ENCODE measurements at regions not wholly inside any gene's neighbourhood (a gene's known extent, or its start where the extent isn't known, plus 50 kb on each side); places are given as distances from the start of the nearest gene placed in this dataset.

DNA sequence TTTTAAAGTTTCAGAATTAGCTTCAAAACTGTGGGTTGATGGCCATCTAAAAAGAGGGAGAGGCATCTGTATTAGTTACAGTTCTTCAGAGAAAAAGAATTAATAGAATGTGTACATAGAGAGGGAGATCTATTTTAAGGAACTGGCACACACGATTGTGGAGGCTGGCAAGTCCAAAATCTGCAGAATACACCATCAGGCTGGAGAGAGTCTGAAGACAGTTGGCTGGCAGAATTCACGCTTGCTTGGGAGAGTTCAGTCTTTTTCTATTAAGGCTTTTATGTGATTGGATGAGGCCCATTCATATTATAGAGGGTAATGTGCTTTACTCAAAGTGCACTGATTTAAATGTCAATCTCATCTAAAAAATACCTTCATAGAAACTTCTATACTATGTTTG lies 135.1 kb upstream of the SORCS1 start:
- Histone ChIP-seq H3K4me3 (ENCODE audit: low read depth in 2 of 2, low read length in 2 of 2) (no peak overlapping the region), H3K36me3 (ENCODE audit: control insufficient read depth, insufficient read depth, low read length) (no peaks in the 10 kb centered on the region), H3K27ac (ENCODE audit: low read length) (no peak overlapping the region), H3K9me3 (ENCODE audit: control insufficient read depth, insufficient read depth, low read depth, low read length) (no peaks in the 10 kb centered on the region), H3K27me3 (ENCODE audit: control insufficient read depth, insufficient read depth, low read length) (no peaks in the 10 kb centered on the region), H3K4me1 (ENCODE audit: control insufficient read depth, insufficient read depth, low read length) (no peaks in the 10 kb centered on the region)
- no peak for ATAC-seq
- DNase-seq (ENCODE audit: low read depth, low spot score), result no peak
- ChIA-PET CTCF (no interaction called here), POLR2A (no interaction called here)
- in situ Hi-C loops (cut with HindIII; ENCODE audit: low pct_unique_long_range_greater_than_20kb, low sequenced_read_pairs), result no loop called here
- no peak for TF ChIP-seq POLR2AphosphoS5 (IDR thresholded peaks at IDR 0.05; ENCODE audit: low read depth, low read length)
- TF ChIP-seq, protein P1, sequence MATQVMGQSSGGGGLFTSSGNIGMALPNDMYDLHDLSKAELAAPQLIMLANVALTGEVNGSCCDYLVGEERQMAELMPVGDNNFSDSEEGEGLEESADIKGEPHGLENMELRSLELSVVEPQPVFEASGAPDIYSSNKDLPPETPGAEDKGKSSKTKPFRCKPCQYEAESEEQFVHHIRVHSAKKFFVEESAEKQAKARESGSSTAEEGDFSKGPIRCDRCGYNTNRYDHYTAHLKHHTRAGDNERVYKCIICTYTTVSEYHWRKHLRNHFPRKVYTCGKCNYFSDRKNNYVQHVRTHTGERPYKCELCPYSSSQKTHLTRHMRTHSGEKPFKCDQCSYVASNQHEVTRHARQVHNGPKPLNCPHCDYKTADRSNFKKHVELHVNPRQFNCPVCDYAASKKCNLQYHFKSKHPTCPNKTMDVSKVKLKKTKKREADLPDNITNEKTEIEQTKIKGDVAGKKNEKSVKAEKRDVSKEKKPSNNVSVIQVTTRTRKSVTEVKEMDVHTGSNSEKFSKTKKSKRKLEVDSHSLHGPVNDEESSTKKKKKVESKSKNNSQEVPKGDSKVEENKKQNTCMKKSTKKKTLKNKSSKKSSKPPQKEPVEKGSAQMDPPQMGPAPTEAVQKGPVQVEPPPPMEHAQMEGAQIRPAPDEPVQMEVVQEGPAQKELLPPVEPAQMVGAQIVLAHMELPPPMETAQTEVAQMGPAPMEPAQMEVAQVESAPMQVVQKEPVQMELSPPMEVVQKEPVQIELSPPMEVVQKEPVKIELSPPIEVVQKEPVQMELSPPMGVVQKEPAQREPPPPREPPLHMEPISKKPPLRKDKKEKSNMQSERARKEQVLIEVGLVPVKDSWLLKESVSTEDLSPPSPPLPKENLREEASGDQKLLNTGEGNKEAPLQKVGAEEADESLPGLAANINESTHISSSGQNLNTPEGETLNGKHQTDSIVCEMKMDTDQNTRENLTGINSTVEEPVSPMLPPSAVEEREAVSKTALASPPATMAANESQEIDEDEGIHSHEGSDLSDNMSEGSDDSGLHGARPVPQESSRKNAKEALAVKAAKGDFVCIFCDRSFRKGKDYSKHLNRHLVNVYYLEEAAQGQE (IDR thresholded peaks at IDR 0.05; ENCODE audit: insufficient read depth in 1 of 2, low read depth in 2 of 2, low read length in 1 of 2), result no peak
- no peak for TF ChIP-seq TCF7L2 (IDR thresholded peaks at IDR 0.05; ENCODE audit: low read depth, low read length)
- TF ChIP-seq SIN3A (IDR thresholded peaks at IDR 0.05; ENCODE audit: borderline replicate concordance, insufficient read depth, low read depth, low read length), result no peak
- TF ChIP-seq, protein P2, sequence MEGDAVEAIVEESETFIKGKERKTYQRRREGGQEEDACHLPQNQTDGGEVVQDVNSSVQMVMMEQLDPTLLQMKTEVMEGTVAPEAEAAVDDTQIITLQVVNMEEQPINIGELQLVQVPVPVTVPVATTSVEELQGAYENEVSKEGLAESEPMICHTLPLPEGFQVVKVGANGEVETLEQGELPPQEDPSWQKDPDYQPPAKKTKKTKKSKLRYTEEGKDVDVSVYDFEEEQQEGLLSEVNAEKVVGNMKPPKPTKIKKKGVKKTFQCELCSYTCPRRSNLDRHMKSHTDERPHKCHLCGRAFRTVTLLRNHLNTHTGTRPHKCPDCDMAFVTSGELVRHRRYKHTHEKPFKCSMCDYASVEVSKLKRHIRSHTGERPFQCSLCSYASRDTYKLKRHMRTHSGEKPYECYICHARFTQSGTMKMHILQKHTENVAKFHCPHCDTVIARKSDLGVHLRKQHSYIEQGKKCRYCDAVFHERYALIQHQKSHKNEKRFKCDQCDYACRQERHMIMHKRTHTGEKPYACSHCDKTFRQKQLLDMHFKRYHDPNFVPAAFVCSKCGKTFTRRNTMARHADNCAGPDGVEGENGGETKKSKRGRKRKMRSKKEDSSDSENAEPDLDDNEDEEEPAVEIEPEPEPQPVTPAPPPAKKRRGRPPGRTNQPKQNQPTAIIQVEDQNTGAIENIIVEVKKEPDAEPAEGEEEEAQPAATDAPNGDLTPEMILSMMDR (IDR thresholded peaks at IDR 0.05), result no peak
- intact Hi-C loops (cut with micrococcal nuclease; ENCODE audit: unreplicated experiment), result no loop called here
- no TSS peak for BruUV-seq (replicated peaks)

DNA sequence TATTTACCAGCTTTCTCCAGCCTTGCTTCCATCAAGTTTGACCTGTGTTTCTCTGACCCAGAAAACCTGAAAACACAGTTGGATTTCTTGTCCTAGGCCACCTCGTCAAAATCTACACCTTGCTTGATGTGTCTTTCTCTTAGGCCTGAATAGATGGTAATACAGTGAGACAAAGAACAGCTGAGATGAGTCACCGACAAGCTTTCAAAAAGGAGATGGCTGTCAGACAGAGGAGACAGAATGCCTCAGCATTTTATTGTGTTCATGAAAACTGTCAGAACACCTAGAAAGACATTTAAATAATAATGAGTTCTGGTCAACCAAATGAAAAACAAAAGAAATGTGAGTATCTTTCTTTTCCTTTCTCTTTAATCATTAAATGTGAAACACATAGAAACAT lies 119.7 kb upstream of the SORCS1 start:
- intact Hi-C loops (cut with micrococcal nuclease; ENCODE audit: unreplicated experiment) (no loop called here), in situ Hi-C loops (cut with HindIII; ENCODE audit: low pct_unique_long_range_greater_than_20kb, low sequenced_read_pairs) (no loop called here)
- TF ChIP-seq TCF7L2 (IDR thresholded peaks at IDR 0.05; ENCODE audit: low read depth, low read length) (no peak), POLR2AphosphoS5 (IDR thresholded peaks at IDR 0.05; ENCODE audit: low read depth, low read length) (no peak), SIN3A (IDR thresholded peaks at IDR 0.05; ENCODE audit: borderline replicate concordance, insufficient read depth, low read depth, low read length) (no peak)
- TF ChIP-seq, protein P2 (IDR thresholded peaks at IDR 0.05), result no peak
- TF ChIP-seq, protein P1 (IDR thresholded peaks at IDR 0.05; ENCODE audit: insufficient read depth in 1 of 2, low read depth in 2 of 2, low read length in 1 of 2), result no peak
- ATAC-seq (no peak), DNase-seq (ENCODE audit: low read depth, low spot score) (no peak)
- Histone ChIP-seq H3K4me3 (ENCODE audit: low read depth in 2 of 2, low read length in 2 of 2) (no peak overlapping the region), H3K27ac (ENCODE audit: low read length) (no peak overlapping the region), H3K36me3 (ENCODE audit: control insufficient read depth, insufficient read depth, low read length) (no peaks in the 10 kb centered on the region), H3K9me3 (ENCODE audit: control insufficient read depth, insufficient read depth, low read depth, low read length) (no peaks in the 10 kb centered on the region; the same call in 1 of the 2 replicates), H3K27me3 (ENCODE audit: control insufficient read depth, insufficient read depth, low read length) (no peaks in the 10 kb centered on the region), H3K4me1 (ENCODE audit: control insufficient read depth, insufficient read depth, low read length) (no peaks in the 10 kb centered on the region)
- no TSS peak for BruUV-seq (replicated peaks)
- ChIA-PET CTCF (no interaction called here), POLR2A (no interaction called here)

Data from Panc1 (cell line).